ENCODE measurements at regions not wholly inside any gene's neighbourhood (a gene's known extent, or its start where the extent isn't known, plus 50 kb on each side); places are given as distances from the start of the nearest gene placed in this dataset.

GRCh38 chr13:108478179-108478578, 151.2 kb upstream of the MYO16 start:
- no peak for TF ChIP-seq MXI1 (IDR thresholded peaks at IDR 0.05; ENCODE audit: low read depth, low read length)
- TF ChIP-seq MEF2A (IDR thresholded peaks at IDR 0.05; ENCODE audit: borderline replicate concordance, low read depth), result no peak
- TF ChIP-seq EZH2phosphoT487 (IDR thresholded peaks at IDR 0.05; ENCODE audit: borderline replicate concordance, low read depth), result no peak
- no peak for TF ChIP-seq SMC3 (IDR thresholded peaks at IDR 0.05; ENCODE audit: low read depth, low read length)
- no peak for TF ChIP-seq SIN3A (IDR thresholded peaks at IDR 0.05; ENCODE audit: borderline replicate concordance, low read depth, low read length)
- TF ChIP-seq RCOR1 (IDR thresholded peaks at IDR 0.05; ENCODE audit: low read length), result no peak
- TF ChIP-seq, protein P1, sequence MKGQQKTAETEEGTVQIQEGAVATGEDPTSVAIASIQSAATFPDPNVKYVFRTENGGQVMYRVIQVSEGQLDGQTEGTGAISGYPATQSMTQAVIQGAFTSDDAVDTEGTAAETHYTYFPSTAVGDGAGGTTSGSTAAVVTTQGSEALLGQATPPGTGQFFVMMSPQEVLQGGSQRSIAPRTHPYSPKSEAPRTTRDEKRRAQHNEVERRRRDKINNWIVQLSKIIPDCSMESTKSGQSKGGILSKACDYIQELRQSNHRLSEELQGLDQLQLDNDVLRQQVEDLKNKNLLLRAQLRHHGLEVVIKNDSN (IDR thresholded peaks at IDR 0.05; ENCODE audit: borderline replicate concordance, low read depth), result no peak
- no peak for TF ChIP-seq NFIC (IDR thresholded peaks at IDR 0.05; ENCODE audit: borderline replicate concordance)
- TF ChIP-seq CTCF (IDR thresholded peaks at IDR 0.05), result no peak
- no peak for TF ChIP-seq RAD21 (IDR thresholded peaks at IDR 0.05; ENCODE audit: low read length)
- H3K4me1 ChIP-seq (ENCODE audit: control insufficient read depth in 1 of 2, insufficient read depth in 2 of 2, low read depth in 1 of 2, low read length in 1 of 2), result no peaks in the 10 kb centered on the region
- ChIA-PET CTCF (interaction anchor here (0.7 kb wide), 1 partner anchor 30 kb away, joined by 3 read pairs; no protein-coding TSS in a partner anchor), POLR2A (no interaction called here)
- H3K27me3 ChIP-seq (ENCODE audit: insufficient read depth), result no peaks in the 10 kb centered on the region
- no peak for DNase-seq
- no peak overlapping the region for H3K27ac ChIP-seq (ENCODE audit: low read depth in 2 of 2, low read length in 1 of 2)
- H3K9ac ChIP-seq, result no peak overlapping the region
- no peaks in the 10 kb centered on the region for H3K79me2 ChIP-seq (ENCODE audit: insufficient read depth)
- H2AFZ ChIP-seq (ENCODE audit: low read depth), result no peak overlapping the region
- H3K9me2 ChIP-seq, result no peaks in the 10 kb centered on the region
- no peaks in the 10 kb centered on the region for H3F3A ChIP-seq (replicated peaks; ENCODE audit: insufficient read depth)
- no peaks in the 10 kb centered on the region for H3K9me3 ChIP-seq
- H3K36me3 ChIP-seq (replicated peaks in 1 of 2; ENCODE audit: control insufficient read depth in 1 of 2, insufficient read depth in 2 of 2, low read length in 1 of 2), result no peaks in the 10 kb centered on the region
- no peak overlapping the region for H3K4me3 ChIP-seq (ENCODE audit: low read depth in 2 of 2, low read length in 1 of 2)
- no peak overlapping the region for H3K4me2 ChIP-seq
- no peaks in the 10 kb centered on the region for H4K20me1 ChIP-seq (ENCODE audit: insufficient read depth)
- 39% methylated on average over 1 of the region's 1 CpG for WGBS (ENCODE audit: low lambda C conversion rate)

GRCh38 chr13:108483981-108484380, 145.4 kb upstream of the MYO16 start:
- no peaks in the 10 kb centered on the region for H3K27me3 ChIP-seq (ENCODE audit: insufficient read depth)
- TF ChIP-seq NRF1 (IDR thresholded peaks at IDR 0.05; ENCODE audit: low read depth, low read length) (no peak), GABPA (IDR thresholded peaks at IDR 0.05; ENCODE audit: low read depth) (no peak), RAD21 (IDR thresholded peaks at IDR 0.05; ENCODE audit: low read length) (no peak), POLR2AphosphoS5 (IDR thresholded peaks at IDR 0.05; ENCODE audit: low read depth, low read length) (no peak), ELF1 (IDR thresholded peaks at IDR 0.05) (no peak)
- TF ChIP-seq, protein P2, sequence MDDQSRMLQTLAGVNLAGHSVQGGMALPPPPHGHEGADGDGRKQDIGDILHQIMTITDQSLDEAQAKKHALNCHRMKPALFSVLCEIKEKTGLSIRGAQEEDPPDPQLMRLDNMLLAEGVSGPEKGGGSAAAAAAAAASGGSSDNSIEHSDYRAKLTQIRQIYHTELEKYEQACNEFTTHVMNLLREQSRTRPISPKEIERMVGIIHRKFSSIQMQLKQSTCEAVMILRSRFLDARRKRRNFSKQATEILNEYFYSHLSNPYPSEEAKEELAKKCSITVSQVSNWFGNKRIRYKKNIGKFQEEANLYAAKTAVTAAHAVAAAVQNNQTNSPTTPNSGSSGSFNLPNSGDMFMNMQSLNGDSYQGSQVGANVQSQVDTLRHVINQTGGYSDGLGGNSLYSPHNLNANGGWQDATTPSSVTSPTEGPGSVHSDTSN (IDR thresholded peaks at IDR 0.05), result no peak
- H3F3A ChIP-seq (replicated peaks; ENCODE audit: insufficient read depth), result no peaks in the 10 kb centered on the region
- no peak overlapping the region for H3K9ac ChIP-seq
- H3K9me2 ChIP-seq, result no peaks in the 10 kb centered on the region
- POLR2A ChIA-PET, result no interaction called here
- no peaks in the 10 kb centered on the region for H3K4me1 ChIP-seq (ENCODE audit: control insufficient read depth in 1 of 2, insufficient read depth in 2 of 2, low read depth in 1 of 2, low read length in 1 of 2)
- H3K4me3 ChIP-seq (ENCODE audit: low read depth in 2 of 2, low read length in 1 of 2), result no peak overlapping the region
- DNase-seq, result no peak
- no peak overlapping the region for H2AFZ ChIP-seq (ENCODE audit: low read depth)
- H3K4me2 ChIP-seq, result no peak overlapping the region
- no peaks in the 10 kb centered on the region for H3K36me3 ChIP-seq (replicated peaks in 1 of 2; ENCODE audit: control insufficient read depth in 1 of 2, insufficient read depth in 2 of 2, low read length in 1 of 2)
- H3K79me2 ChIP-seq (ENCODE audit: insufficient read depth), result no peaks in the 10 kb centered on the region
- CTCF ChIA-PET, result interaction anchor here (1.9 kb wide), 1 partner anchor 25 kb away, joined by 7 read pairs; no protein-coding TSS in a partner anchor
- H4K20me1 ChIP-seq (ENCODE audit: insufficient read depth), result no peaks in the 10 kb centered on the region
- H3K27ac ChIP-seq (ENCODE audit: low read depth in 2 of 2, low read length in 1 of 2), result no peak overlapping the region
- 4% methylated on average over 1 of the region's 1 CpG for WGBS (ENCODE audit: low lambda C conversion rate)
- no peaks in the 10 kb centered on the region for H3K9me3 ChIP-seq

Measured in SK-N-SH (cell line).